Stomach (tissue), 8 donors: ENCODE measurements at regions not wholly inside any gene's neighbourhood (a gene's known extent, or its start where the extent isn't known, plus 50 kb on each side); places are given as distances from the start of the nearest gene placed in this dataset.

ENCODE experiments used
- DNase-seq, 2 donors: peaks; one replicate each; pipeline versions ENCODE4 v3.0.0 to v3.0.0-alpha.2; 2013 to 2019
- H3K27ac ChIP-seq, 5 donors: fragments of 200-600 bp in 4 of 5; sonication (generic) in 4 of 5; one replicate each; pipeline ENCODE4 v1.5.1; 2013 to 2019; ENCODE audit warnings: mild to moderate bottlenecking in 1 of 5, moderate library complexity in 1 of 5
- H3K27me3 ChIP-seq, 3 donors: fragments of 200-600 bp; sonication (generic); one replicate each; pipeline ENCODE4 v1.5.1; 2017 to 2019; ENCODE audit warnings: mixed run types in 1 of 3
- H3K36me3 ChIP-seq, 4 donors: fragments of 200-600 bp; sonication (generic); 1 replicate in 3 of 4; 2 replicates in 1 of 4; pipeline ENCODE4 v1.5.1; 2016 to 2019
- H3K4me1 ChIP-seq, 4 donors: fragments of 200-600 bp; sonication (generic); one replicate each; pipeline ENCODE4 v1.5.1; 2016 to 2019
- H3K4me3 ChIP-seq, 4 donors: fragments of 200-600 bp; sonication (generic) in 3 of 4; one replicate each; pipeline ENCODE4 v1.5.1; 2016 to 2019; ENCODE audit warnings: mild to moderate bottlenecking in 1 of 4
- H3K9me3 ChIP-seq, 4 donors: fragments of 200-600 bp; sonication (generic); one replicate each; pipeline ENCODE4 v1.5.1; 2016 to 2019
- EP300 ChIP-seq: sonication (generic); formaldehyde crosslinking; IDR thresholded peaks from one replicate; pipeline ENCODE4 v1.6.1; 2017; ENCODE audit warnings: antibody characterized with exemption
- POLR2A ChIP-seq, 4 donors: fragments of 450-650 bp; IDR thresholded peaks; one replicate each; pipeline ENCODE4 v1.6.1; 2016; ENCODE audit warnings: antibody characterized with exemption in 4 of 4, control low read depth in 2 of 4, mild to moderate bottlenecking in 1 of 4, moderate library complexity in 1 of 4
- POLR2AphosphoS5 ChIP-seq, 3 donors: sonication (generic); formaldehyde crosslinking; IDR thresholded peaks; one replicate each; pipeline ENCODE4 v1.6.1; 2016; ENCODE audit warnings: antibody characterized with exemption in 3 of 3
- WGBS, 5 donors: extraction: QIAGEN DNeasy Blood & Tissue Kit in 3 of 5; methylation state at CpG; one replicate each; pipeline versions ENCODE4 v1.1.5 to v1.1.7; 2013 to 2018; 5-methylcytosine and 5-hydroxymethylcytosine counted together
- intact Hi-C: fragments of 100-400 bp; cut with DNase I; formaldehyde crosslinking; loops from one replicate; pipeline ENCODE4 v1.15.1; 2023; ENCODE audit warnings: low total_unique reads
- TF ChIP-seq, protein P1 (sequence below), 7 experiments: fragments of 450-650 bp in 4 of 7; fragments of 200-600 bp in 3 of 7; sonication (generic) in 3 of 7; IDR thresholded peaks; one replicate each; pipeline ENCODE4 v1.5.1; 2016 to 2019; ENCODE audit warnings: antibody characterized with exemption in 7 of 7, control low read depth in 2 of 7, mild to moderate bottlenecking in 1 of 7
- donor health status: healthy with polysubstance abuse.
- donor health status: Bipolar disorder and iron deficiency.
- donor health status: healthy.

DNA sequence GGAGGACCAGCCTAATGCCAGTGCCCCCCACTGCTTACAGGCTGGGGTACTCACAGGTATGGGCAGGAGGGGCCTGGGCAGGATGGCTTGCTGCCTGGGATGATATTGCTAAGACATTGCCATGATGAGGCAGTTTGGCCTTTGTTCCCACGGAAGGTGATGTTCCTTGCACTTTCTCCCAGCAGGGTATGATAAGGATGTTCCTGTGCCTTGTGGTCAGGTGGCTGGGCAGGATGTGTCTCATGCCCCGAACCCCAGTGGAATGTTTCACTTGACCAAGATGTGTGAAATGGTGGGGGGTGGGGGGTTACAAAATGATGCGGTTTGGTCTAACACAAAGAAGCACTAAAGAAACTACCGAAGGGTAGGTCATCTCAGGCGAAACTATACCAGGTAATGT lies 337.8 kb upstream of the ZFHX3 start:
- 81 to 87% (median 84%) methylated on average over 5 of the region's 5 CpGs for WGBS, 5 donors

DNA sequence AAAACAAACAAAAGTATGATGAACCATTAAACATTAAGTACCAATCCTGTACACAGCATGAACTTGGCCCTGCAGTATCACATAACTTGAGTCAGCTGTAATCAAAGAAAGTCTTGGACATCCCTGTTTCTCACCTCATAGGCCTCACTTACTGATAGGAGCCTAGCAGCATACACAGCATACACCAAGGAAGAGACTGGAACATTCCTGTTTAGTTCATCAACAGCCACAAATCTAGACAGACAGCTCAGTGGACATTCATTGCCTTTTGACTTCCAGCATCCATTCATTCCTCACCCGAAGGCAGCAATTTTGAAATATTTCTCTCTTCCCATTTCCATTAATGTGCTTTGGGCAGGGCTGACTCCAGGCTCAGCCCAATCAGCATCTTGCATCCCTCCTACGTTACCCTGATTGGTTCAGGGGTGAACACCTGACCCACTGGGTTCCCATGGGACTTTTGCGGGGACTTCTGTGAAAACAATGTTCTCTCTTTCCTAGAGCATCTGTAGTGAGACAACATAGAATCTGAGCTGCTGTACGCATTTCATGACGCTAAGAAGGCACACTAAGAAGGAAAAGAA lies 336.7 kb upstream of the ZFHX3 start:
- Histone ChIP-seq H3K36me3 (no peaks in the 10 kb centered on the region), H3K4me3 (no peak overlapping the region), H3K9me3 (no peaks in the 10 kb centered on the region), H3K27ac (no peak overlapping the region), H3K27me3 (no peaks in the 10 kb centered on the region), H3K4me1 (no peaks in the 10 kb centered on the region)
- no peak for DNase-seq
- 80 to 95% (median 87%) methylated on average over 5 of the region's 5 CpGs for WGBS, 5 donors
- intact Hi-C loops, result no loop called here
- TF ChIP-seq POLR2A (IDR thresholded peaks at IDR 0.05) (no peak), POLR2AphosphoS5 (IDR thresholded peaks at IDR 0.05) (no peak), EP300 (no peak)
- TF ChIP-seq, protein P1, sequence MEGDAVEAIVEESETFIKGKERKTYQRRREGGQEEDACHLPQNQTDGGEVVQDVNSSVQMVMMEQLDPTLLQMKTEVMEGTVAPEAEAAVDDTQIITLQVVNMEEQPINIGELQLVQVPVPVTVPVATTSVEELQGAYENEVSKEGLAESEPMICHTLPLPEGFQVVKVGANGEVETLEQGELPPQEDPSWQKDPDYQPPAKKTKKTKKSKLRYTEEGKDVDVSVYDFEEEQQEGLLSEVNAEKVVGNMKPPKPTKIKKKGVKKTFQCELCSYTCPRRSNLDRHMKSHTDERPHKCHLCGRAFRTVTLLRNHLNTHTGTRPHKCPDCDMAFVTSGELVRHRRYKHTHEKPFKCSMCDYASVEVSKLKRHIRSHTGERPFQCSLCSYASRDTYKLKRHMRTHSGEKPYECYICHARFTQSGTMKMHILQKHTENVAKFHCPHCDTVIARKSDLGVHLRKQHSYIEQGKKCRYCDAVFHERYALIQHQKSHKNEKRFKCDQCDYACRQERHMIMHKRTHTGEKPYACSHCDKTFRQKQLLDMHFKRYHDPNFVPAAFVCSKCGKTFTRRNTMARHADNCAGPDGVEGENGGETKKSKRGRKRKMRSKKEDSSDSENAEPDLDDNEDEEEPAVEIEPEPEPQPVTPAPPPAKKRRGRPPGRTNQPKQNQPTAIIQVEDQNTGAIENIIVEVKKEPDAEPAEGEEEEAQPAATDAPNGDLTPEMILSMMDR (IDR thresholded peaks at IDR 0.05), result no peak

More for the DNA sequence above, 337.8 kb upstream of the ZFHX3 start:
- no peak overlapping the region for H3K27ac ChIP-seq
- no peak for TF ChIP-seq POLR2AphosphoS5 (IDR thresholded peaks at IDR 0.05)
- no peak for TF ChIP-seq POLR2A (IDR thresholded peaks at IDR 0.05)
- TF ChIP-seq, protein P1 (IDR thresholded peaks at IDR 0.05), result no peak
- no peak for TF ChIP-seq EP300
- H3K9me3 ChIP-seq, result no peaks in the 10 kb centered on the region
- intact Hi-C loops, result no loop called here
- H3K4me1 ChIP-seq, result no peaks in the 10 kb centered on the region
- DNase-seq, result no peak
- no peaks in the 10 kb centered on the region for H3K27me3 ChIP-seq
- no peak overlapping the region for H3K4me3 ChIP-seq
- H3K36me3 ChIP-seq, result no peaks in the 10 kb centered on the region

DNA sequence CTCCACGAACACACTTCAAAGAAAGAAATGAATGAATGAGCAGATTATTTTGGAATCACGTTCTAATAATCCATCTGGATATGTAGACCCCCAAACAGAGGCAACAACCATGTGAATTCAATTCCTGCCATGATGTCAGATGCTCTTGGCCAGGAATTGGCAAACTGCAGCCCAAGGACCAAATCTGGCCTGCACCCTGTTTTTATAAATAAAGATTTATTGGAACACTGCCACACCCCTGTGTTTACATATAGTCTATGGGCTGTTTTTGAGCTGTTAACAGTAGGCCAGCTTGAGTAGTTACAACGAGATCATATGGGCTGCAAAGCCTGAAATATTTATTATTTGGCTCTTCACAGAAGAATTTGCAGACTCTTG lies 336.0 kb upstream of the ZFHX3 start:
- H3K27ac ChIP-seq, result no peak overlapping the region
- intact Hi-C loops, result no loop called here

DNA sequence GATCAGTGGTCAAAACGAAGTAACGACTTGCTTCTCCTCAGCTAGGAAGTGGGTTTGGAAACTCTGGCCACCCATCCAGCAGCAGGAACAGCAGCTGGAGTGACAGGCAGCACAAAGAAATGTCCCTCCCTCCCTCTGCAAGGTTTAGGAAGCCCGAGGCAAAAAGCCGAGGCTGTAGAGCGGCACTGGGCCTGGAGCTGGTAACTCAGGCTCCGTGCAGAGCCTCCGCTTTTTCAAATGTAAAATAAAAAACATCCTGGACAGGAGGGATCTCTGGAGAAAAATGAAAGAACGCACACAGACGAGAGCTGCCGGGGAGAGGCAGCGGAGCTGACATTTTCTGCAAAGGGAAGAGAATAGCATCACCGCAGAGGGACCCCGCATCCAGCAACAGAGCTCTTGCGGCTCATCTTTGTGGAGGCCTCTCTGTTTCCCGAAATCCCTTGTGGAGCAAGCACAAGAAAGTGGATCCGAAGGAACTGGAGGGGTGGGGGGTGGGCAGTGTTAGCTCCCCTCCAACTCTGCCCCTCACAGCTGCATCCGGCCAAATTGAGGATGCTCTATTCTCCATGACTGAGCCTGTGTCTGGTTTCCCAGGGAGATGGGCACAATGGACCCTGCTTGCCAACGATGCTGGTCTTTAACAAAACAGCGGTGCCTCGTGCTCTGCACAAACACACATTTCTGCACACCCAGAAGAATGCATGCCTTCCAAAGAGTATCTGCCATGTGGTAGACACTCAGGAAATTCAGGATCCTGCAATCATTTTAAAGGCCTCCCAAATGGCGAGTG lies 335.5 kb upstream of the ZFHX3 start:
- Histone ChIP-seq H3K4me1 (no peaks in the 10 kb centered on the region), H3K36me3 (no peaks in the 10 kb centered on the region), H3K27me3 (no peaks in the 10 kb centered on the region), H3K9me3 (no peaks in the 10 kb centered on the region), H3K4me3 (no peak overlapping the region), H3K27ac (no peak overlapping the region)
- no peak for TF ChIP-seq POLR2AphosphoS5 (IDR thresholded peaks at IDR 0.05)
- TF ChIP-seq EP300, result no peak
- TF ChIP-seq, protein P1 (IDR thresholded peaks at IDR 0.05), result no peak
- no peak for TF ChIP-seq POLR2A (IDR thresholded peaks at IDR 0.05)
- DNase-seq, result no peak
- intact Hi-C loops, result no loop called here
- WGBS, 5 donors, result 83 to 86% (median 85%) methylated on average over 21 of the region's 21 CpGs

More for the DNA sequence above, 336.0 kb upstream of the ZFHX3 start:
- H3K27me3 ChIP-seq, result no peaks in the 10 kb centered on the region
- no peaks in the 10 kb centered on the region for H3K9me3 ChIP-seq
- no peaks in the 10 kb centered on the region for H3K36me3 ChIP-seq
- 59 to 71% (median 63%) methylated on average over 3 of the region's 3 CpGs for WGBS, 5 donors
- no peaks in the 10 kb centered on the region for H3K4me1 ChIP-seq
- DNase-seq, result no peak
- no peak for TF ChIP-seq POLR2A (IDR thresholded peaks at IDR 0.05)
- no peak for TF ChIP-seq EP300
- TF ChIP-seq POLR2AphosphoS5 (IDR thresholded peaks at IDR 0.05), result no peak
- TF ChIP-seq, protein P1 (IDR thresholded peaks at IDR 0.05), result no peak
- H3K4me3 ChIP-seq, result no peak overlapping the region
